HepG2 (cell line): ENCODE measurements at regions not wholly inside any gene's neighbourhood (a gene's known extent, or its start where the extent isn't known, plus 50 kb on each side); places are given as distances from the start of the nearest gene placed in this dataset.

Source experiments
- ATAC-seq: fragments of 200-7000 bp; cut with Tn5 transposase; 3 replicates; pipeline ENCODE4 v1.9.1; 2020; ENCODE audit warnings: mild to moderate bottlenecking, moderate library complexity
- BruUV-seq: library from RNA; stranded (reverse); fragments of 400-500 nt; replicated peaks from 2 replicates; lab custom pipeline; 2021; lab: Mats Ljungman, UMichigan
- CTCF ChIA-PET: fragments of 300-600 bp; formaldehyde crosslinking; extraction: SDS; loops from one replicate; lab custom pipeline; 2021; ENCODE audit warnings: low total read pairs, inconsistent platforms, low intra/inter-chr PET ratio; lab: Yijun Ruan, JAX
- POLR2A ChIA-PET: fragments of 350-600 bp; sonication (Branson Sonifier 250); formaldehyde crosslinking; loops from one replicate; lab custom pipeline; 2020; ENCODE audit warnings: antibody characterized with exemption, inconsistent platforms; lab: Yijun Ruan, JAX
- DNase-seq: peaks from one replicate; pipeline ENCODE4 v3.0.0-alpha.2; 2015; ENCODE audit warnings: low spot score
- FAIRE-seq: peaks from 3 replicates; lab custom pipeline; 2011; peaks lifted over from hg19 to GRCh38; lab: Jason Lieb, UNC
- H2AFZ ChIP-seq: one replicate; pipeline ENCODE4 v1.6.1; 2011; ENCODE audit warnings: low read length, inconsistent platforms
- H3K27ac ChIP-seq: fragments of 300-600 bp; 3 replicates; pipeline ENCODE4 v1.8.0; 2011; ENCODE audit warnings: mixed run types, mild to moderate bottlenecking, mixed read lengths, low read length, inconsistent platforms; ENCODE audit not compliant: insufficient read depth; ENCODE audit errors: extremely low read length
- H3K27me3 ChIP-seq, 2 experiments: fragments of 200-600 bp in 1 of 2; 2 replicates in 1 of 2; 3 replicates in 1 of 2; pipeline versions ENCODE4 v1.6.0 to v1.8.0; 2011; ENCODE audit warnings: low read length in 2 of 2, mild to moderate bottlenecking in 2 of 2, moderate library complexity in 2 of 2, inconsistent platforms in 1 of 2; ENCODE audit not compliant: insufficient read depth in 2 of 2, control insufficient read depth in 1 of 2
- H3K36me3 ChIP-seq, 2 experiments: fragments of 200-600 bp in 1 of 2; replicated peaks in 1 of 2; 2 replicates in 1 of 2; 3 replicates in 1 of 2; pipeline versions ENCODE4 v1.5.1 to v1.8.0; 2011; ENCODE audit warnings: low read length in 2 of 2, inconsistent platforms in 1 of 2; ENCODE audit not compliant: insufficient read depth in 2 of 2, control insufficient read depth in 1 of 2
- H3K4me1 ChIP-seq: 2 replicates; pipeline ENCODE4 v1.5.1; 2012; ENCODE audit warnings: low read length, inconsistent platforms; ENCODE audit not compliant: insufficient read depth
- H3K4me2 ChIP-seq: 2 replicates; pipeline ENCODE4 v1.6.0; 2011; ENCODE audit warnings: low read depth, low read length, inconsistent platforms
- H3K4me3 ChIP-seq, 3 experiments: fragments of 200-600 bp in 1 of 3; sonication (generic), shearing (Covaris generic) in 1 of 3; replicated peaks in 1 of 3; 2 replicates each; pipeline ENCODE4 v1.5.1; 2011 to 2016; ENCODE audit warnings: low read length in 3 of 3, inconsistent platforms in 2 of 3, low read depth in 2 of 3, mild to moderate bottlenecking in 2 of 3, control low read depth in 1 of 3, mixed read lengths in 1 of 3; ENCODE audit not compliant: insufficient read depth in 1 of 3
- H3K79me2 ChIP-seq: one replicate; pipeline ENCODE4 v1.6.1; 2011; ENCODE audit warnings: low read length, inconsistent platforms; ENCODE audit not compliant: insufficient read depth
- H3K9ac ChIP-seq: 2 replicates; pipeline ENCODE4 v1.6.0; 2011; ENCODE audit warnings: mild to moderate bottlenecking, low read depth, low read length, inconsistent platforms; ENCODE audit not compliant: insufficient read depth
- H3K9me3 ChIP-seq: 2 replicates; pipeline ENCODE4 v1.5.1; 2012; ENCODE audit warnings: mild to moderate bottlenecking, low read length
- H4K20me1 ChIP-seq: 2 replicates; pipeline ENCODE4 v1.6.0; 2011; ENCODE audit warnings: inconsistent platforms, mild to moderate bottlenecking, low read length, moderate library complexity; ENCODE audit not compliant: insufficient read depth
- ADNP ChIP-seq: sonication (generic); formaldehyde crosslinking; IDR thresholded peaks from 2 replicates; pipeline ENCODE4 v1.4.0; 2020; ENCODE audit warnings: missing genetic modification reagents
- RELA ChIP-seq: sonication (generic); formaldehyde crosslinking; IDR thresholded peaks from 2 replicates; pipeline ENCODE4 v1.4.0; 2020; ENCODE audit warnings: missing genetic modification reagents
- SOX6 ChIP-seq, 2 experiments: fragments of 450-650 bp in 1 of 2; sonication (generic) in 1 of 2; formaldehyde crosslinking in 1 of 2; IDR thresholded peaks; 2 replicates each; pipeline versions ENCODE4 v1.4.0 to v1.6.1; 2017 to 2020; ENCODE audit warnings: antibody characterized with exemption in 1 of 2, mild to moderate bottlenecking in 1 of 2, missing genetic modification reagents in 1 of 2
- WGBS: methylation state at CpG from one replicate; pipeline ENCODE4 v1.1.6; 2017; ENCODE audit warnings: low lambda C conversion rate; 5-methylcytosine and 5-hydroxymethylcytosine counted together
- in situ Hi-C: cut with HindIII; loops from 2 replicates; pipeline ENCODE4 v1.10.0; 2017; ENCODE audit warnings: low pct_unique_long_range_greater_than_20kb; ENCODE audit not compliant: extremely low pct_ligation_motif_present
- intact Hi-C: fragments of 100-400 bp; cut with micrococcal nuclease; formaldehyde crosslinking; loops from one replicate; pipeline ENCODE4 v1.10.0; 2022; ENCODE audit not compliant: unreplicated experiment
- TF ChIP-seq, protein P1 (sequence below): sonication (generic); formaldehyde crosslinking; IDR thresholded peaks from 2 replicates; pipeline ENCODE4 v1.5.0; 2020; ENCODE audit warnings: missing genetic modification reagents
- TF ChIP-seq, protein P2 (sequence below): fragments of 450-650 bp; IDR thresholded peaks from 2 replicates; pipeline ENCODE4 v1.6.1; 2016
- TF ChIP-seq, protein P3 (sequence below): sonication (generic); formaldehyde crosslinking; IDR thresholded peaks from 2 replicates; pipeline ENCODE4 v1.5.0; 2020; ENCODE audit warnings: mild to moderate bottlenecking, missing genetic modification reagents, borderline replicate concordance
- TF ChIP-seq, protein P4 (sequence below): sonication (generic); formaldehyde crosslinking; IDR thresholded peaks from 2 replicates; pipeline ENCODE4 v1.4.0; 2020; ENCODE audit warnings: missing genetic modification reagents

DNA sequence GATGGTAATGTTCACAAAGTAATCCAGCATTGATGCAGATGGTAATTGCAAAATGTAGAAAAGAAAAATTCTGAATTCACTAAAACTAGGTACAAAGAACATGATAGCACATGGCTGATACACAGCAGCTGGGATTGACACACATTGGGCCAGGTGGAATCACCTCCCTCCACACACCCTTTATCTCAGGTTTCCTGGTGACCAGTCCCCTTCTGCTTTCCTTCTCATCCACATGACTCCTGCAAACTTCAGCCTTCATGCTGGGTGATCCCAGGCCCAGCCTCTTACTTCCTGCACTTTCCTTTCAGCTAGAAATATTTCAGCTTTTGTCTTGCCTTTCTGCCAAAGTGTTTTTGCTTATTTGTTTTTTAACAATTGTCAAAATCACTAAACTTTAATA, 246.9 kb downstream of the LNPK start:
- no peaks in the 10 kb centered on the region for H3K9me3 ChIP-seq
- H3K79me2 ChIP-seq, result no peaks in the 10 kb centered on the region
- no TSS peak for BruUV-seq
- FAIRE-seq, result no peak
- no peak overlapping the region for H3K4me3 ChIP-seq
- no peak overlapping the region for H3K27ac ChIP-seq
- TF ChIP-seq, protein P1, sequence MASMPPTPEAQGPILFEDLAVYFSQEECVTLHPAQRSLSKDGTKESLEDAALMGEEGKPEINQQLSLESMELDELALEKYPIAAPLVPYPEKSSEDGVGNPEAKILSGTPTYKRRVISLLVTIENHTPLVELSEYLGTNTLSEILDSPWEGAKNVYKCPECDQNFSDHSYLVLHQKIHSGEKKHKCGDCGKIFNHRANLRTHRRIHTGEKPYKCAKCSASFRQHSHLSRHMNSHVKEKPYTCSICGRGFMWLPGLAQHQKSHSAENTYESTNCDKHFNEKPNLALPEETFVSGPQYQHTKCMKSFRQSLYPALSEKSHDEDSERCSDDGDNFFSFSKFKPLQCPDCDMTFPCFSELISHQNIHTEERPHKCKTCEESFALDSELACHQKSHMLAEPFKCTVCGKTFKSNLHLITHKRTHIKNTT (CRISPR knock-in tag), result no peak
- TF ChIP-seq, protein P2, sequence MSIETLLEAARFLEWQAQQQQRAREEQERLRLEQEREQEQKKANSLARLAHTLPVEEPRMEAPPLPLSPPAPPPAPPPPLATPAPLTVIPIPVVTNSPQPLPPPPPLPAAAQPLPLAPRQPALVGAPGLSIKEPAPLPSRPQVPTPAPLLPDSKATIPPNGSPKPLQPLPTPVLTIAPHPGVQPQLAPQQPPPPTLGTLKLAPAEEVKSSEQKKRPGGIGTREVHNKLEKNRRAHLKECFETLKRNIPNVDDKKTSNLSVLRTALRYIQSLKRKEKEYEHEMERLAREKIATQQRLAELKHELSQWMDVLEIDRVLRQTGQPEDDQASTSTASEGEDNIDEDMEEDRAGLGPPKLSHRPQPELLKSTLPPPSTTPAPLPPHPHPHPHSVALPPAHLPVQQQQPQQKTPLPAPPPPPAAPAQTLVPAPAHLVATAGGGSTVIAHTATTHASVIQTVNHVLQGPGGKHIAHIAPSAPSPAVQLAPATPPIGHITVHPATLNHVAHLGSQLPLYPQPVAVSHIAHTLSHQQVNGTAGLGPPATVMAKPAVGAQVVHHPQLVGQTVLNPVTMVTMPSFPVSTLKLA, result peak; percentile 33; the same call in 1 of the 2 replicates
- TF ChIP-seq, all 625 proteins: peak for 1
- Histone ChIP-seq H3K9ac (no peak overlapping the region), H2AFZ (no peak overlapping the region), H4K20me1 (no peaks in the 10 kb centered on the region), H3K27me3 (no peaks in the 10 kb centered on the region), H3K36me3 (no peaks in the 10 kb centered on the region), H3K4me2 (no peak overlapping the region), H3K4me1 (peaks cover 30% of the 10 kb centered on the region)
- CTCF ChIA-PET, result no interaction called here
- DNase-seq (no peak), ATAC-seq (peak; percentile 38; the same call in 1 of the 3 replicates)
- in situ Hi-C loops, result no loop called here
- POLR2A ChIA-PET, result no interaction called here
- intact Hi-C loops, result no loop called here

DNA sequence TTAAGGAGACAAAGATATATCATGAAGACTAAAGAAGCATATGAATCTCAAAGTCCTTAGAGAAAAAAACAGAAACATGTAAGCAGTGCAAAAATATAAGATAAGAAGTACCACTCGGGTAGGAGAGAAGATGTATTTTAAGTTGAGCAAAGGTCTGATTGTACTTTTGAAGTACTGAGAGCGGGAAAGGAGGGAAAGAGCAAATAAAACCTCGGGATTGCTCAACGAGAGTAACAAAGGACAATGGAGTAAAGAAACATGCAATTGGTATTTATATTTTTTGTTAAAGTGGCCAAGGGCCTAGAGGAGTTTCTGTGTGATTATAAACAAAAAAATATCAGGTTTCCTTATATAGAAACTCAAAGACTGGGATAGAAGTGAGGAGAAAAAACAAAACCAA, 251.9 kb downstream of the LNPK start:
- ChIA-PET POLR2A (no interaction called here), CTCF (no interaction called here)
- Histone ChIP-seq H3K27me3 (no peaks in the 10 kb centered on the region), H3K4me1 (peaks cover 36% of the 10 kb centered on the region), H3K27ac (no peak overlapping the region), H3K4me2 (0 out of 2 replicates have a peak overlapping the region, but pooled peaks have one; percentile 3), H3K9ac (no peak overlapping the region), H3K4me3 (no peak overlapping the region), H2AFZ (no peak overlapping the region), H3K36me3 (no peaks in the 10 kb centered on the region), H4K20me1 (no peaks in the 10 kb centered on the region), H3K79me2 (no peaks in the 10 kb centered on the region), H3K9me3 (no peaks in the 10 kb centered on the region)
- FAIRE-seq, result no peak
- peak; percentile 64 for DNase-seq
- WGBS, result 5% methylated on average over 4 of the region's 4 CpGs
- BruUV-seq, result no TSS peak
- intact Hi-C loops, result no loop called here
- ATAC-seq, result peak; percentile 45; the same call in 2 of the 3 replicates
- in situ Hi-C loops, result no loop called here
- no peak for TF ChIP-seq SOX6 (IDR thresholded peaks at IDR 0.05)
- TF ChIP-seq SOX6 (CRISPR knock-in tag; IDR thresholded peaks at IDR 0.05), result peak; percentile 87
- TF ChIP-seq, protein P3, sequence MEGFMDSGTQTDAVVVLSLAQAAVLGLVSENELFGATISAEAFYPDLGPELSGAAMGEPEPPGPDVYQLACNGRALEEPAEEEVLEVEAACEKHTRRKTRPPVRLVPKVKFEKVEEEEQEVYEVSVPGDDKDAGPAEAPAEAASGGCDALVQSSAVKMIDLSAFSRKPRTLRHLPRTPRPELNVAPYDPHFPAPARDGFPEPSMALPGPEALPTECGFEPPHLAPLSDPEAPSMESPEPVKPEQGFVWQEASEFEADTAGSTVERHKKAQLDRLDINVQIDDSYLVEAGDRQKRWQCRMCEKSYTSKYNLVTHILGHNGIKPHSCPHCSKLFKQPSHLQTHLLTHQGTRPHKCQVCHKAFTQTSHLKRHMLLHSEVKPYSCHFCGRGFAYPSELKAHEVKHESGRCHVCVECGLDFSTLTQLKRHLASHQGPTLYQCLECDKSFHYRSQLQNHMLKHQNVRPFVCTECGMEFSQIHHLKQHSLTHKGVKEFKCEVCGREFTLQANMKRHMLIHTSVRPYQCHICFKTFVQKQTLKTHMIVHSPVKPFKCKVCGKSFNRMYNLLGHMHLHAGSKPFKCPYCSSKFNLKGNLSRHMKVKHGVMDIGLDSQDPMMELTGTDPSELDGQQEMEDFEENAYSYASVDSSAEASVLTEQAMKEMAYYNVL, result peak; percentile 64; the same call in 1 of the 2 replicates
- TF ChIP-seq RELA (CRISPR knock-in tag), result no peak
- no peak for TF ChIP-seq ADNP (CRISPR knock-in tag)
- TF ChIP-seq, protein P4, sequence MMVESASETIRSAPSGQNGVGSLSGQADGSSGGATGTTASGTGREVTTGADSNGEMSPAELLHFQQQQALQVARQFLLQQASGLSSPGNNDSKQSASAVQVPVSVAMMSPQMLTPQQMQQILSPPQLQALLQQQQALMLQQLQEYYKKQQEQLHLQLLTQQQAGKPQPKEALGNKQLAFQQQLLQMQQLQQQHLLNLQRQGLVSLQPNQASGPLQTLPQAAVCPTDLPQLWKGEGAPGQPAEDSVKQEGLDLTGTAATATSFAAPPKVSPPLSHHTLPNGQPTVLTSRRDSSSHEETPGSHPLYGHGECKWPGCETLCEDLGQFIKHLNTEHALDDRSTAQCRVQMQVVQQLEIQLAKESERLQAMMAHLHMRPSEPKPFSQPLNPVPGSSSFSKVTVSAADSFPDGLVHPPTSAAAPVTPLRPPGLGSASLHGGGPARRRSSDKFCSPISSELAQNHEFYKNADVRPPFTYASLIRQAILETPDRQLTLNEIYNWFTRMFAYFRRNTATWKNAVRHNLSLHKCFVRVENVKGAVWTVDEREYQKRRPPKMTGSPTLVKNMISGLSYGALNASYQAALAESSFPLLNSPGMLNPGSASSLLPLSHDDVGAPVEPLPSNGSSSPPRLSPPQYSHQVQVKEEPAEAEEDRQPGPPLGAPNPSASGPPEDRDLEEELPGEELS (CRISPR knock-in tag), result 0 out of 2 replicates have a peak, but pooled peaks have one; percentile 40
